Activated naive CD8-positive, alpha-beta T cell treated with anti-CD3 and anti-CD28 coated beads for 36 hours (primary cell): ENCODE measurements at regions not wholly inside any gene's neighbourhood (a gene's known extent, or its start where the extent isn't known, plus 50 kb on each side); places are given as distances from the start of the nearest gene placed in this dataset.
"Not testable (repeated sequence)": the region's sequence is repeated elsewhere in the genome, so short reads cannot be mapped to it uniquely, and the experiment has no call there.

Experiments
- DNase-seq: peaks from one replicate; pipeline ENCODE4 v3.0.0; 2021
- H3K27ac Mint-ChIP-seq: one replicate; pipeline ENCODE4 v1.8.0; 2022; ENCODE audit warnings: mild to moderate bottlenecking, moderate library complexity, mixed read lengths
- H3K27me3 Mint-ChIP-seq: one replicate; pipeline ENCODE4 v1.8.0; 2022; ENCODE audit warnings: mild to moderate bottlenecking, mixed read lengths
- H3K36me3 Mint-ChIP-seq: one replicate; pipeline ENCODE4 v1.8.0; 2021; ENCODE audit warnings: mild to moderate bottlenecking, mixed read lengths
- H3K4me1 Mint-ChIP-seq: one replicate; pipeline ENCODE4 v1.8.0; 2021; ENCODE audit warnings: mixed read lengths
- H3K4me3 Mint-ChIP-seq: one replicate; pipeline ENCODE4 v1.8.0; 2022; ENCODE audit warnings: mild to moderate bottlenecking, moderate library complexity, mixed read lengths
- H3K9me3 Mint-ChIP-seq: one replicate; pipeline ENCODE4 v1.8.0; 2022; ENCODE audit warnings: mixed read lengths

DNA sequence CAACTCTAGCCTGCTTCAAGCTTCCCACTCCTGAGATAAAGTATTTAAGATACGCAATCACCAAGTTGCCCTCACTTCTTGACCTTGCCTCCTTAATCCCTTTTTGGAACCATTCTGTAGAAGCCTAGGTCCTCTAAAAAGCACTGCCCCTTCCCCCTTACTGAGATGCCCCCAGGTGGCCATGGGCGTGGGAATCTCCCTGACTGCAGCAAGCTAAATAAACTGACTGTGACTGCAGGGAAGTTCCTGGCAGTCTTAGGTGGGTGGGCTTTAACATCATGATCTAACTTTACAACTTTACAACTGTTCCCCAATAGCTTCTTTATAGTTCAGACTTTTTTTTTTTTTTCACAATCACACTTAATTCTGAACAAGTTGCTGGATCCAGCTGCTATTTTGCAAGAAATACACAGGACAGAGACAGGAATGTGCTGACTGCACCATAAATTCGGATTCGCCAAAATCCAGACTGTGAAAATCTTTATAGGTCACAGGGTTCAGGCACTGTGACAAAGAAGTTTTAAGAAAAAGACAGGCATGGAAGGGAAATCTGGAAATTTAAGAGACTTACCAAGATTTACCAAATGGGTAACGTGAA is 344.2 kb upstream of the SULF2 start:
- H3K36me3 Mint-ChIP-seq = no peaks in the 10 kb centered on the region
- no peak overlapping the region for H3K27ac Mint-ChIP-seq
- peaks cover 4% of the 10 kb centered on the region for H3K9me3 Mint-ChIP-seq
- no peaks in the 10 kb centered on the region for H3K4me1 Mint-ChIP-seq
- H3K4me3 Mint-ChIP-seq = no peak overlapping the region
- no peak for DNase-seq
- H3K27me3 Mint-ChIP-seq = peaks cover 12% of the 10 kb centered on the region

DNA sequence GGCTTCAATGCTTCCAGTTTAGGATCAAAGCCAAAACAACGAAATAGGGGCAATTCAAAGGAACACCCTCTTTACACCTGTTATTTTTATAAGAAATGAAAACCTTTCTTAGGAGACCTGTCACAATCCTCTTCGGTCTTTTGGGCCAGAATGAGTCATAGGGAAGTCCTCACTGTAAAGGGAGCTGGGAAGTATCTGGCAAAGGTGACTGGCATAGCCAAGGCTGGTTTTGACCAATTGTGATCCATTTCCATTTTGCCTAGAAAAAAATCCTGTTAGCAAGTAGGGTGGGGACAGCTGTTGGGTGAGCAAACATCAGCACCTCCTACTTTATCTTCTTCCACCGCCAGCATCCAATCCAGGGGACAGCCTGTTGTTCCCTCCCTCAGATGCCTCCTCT is 343.2 kb upstream of the SULF2 start:
- Mint-ChIP-seq H3K36me3 (no peaks in the 10 kb centered on the region), H3K9me3 (peaks cover 4% of the 10 kb centered on the region), H3K27ac (no peak overlapping the region), H3K4me3 (no peak overlapping the region), H3K27me3 (peaks cover 12% of the 10 kb centered on the region), H3K4me1 (no peaks in the 10 kb centered on the region)
- DNase-seq = no peak

DNA sequence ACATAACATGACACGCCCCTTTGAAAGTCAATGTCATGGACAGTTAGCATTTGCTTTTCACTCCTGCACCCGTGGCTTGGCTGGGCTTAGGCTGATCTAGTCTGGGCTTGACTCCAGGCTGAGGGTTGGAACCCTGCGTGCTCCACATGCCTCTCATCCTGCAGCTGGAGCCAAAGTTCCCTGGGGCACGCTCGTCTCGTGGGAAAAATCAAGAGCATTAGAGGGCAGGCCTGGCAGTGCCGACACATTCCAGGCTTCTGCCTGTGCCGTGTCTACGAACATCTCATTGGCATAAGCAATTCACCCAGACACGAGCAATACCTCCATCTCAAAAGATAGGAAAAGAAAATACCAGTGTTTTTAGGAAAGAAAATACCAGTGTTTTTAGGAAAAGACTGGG is 342.7 kb upstream of the SULF2 start:
- H3K4me1 Mint-ChIP-seq, H3K36me3 Mint-ChIP-seq, H3K9me3 Mint-ChIP-seq, H3K27ac Mint-ChIP-seq, H3K27me3 Mint-ChIP-seq, H3K4me3 Mint-ChIP-seq, DNase-seq: not testable (repeated sequence)

DNA sequence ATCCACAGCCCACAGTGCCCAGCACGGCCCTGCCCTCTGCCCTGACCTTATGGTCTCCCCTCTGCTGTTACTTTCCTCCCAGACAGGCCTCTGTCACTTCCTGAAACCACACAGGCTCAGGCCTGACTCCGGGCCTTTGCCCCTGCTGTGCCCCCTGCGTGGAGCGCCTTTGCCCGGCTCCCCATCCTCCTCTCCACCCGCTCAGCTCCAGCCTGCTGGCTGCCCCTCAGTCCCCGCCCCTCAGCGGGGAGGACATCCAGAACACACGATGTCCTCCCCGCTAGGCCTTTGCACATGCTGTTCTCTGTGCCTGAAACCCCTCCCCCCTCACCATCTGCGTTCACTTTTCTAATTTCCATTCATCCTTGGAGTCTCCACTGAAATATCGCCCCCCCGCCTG is 341.9 kb upstream of the SULF2 start:
- H3K27me3 Mint-ChIP-seq, H3K27ac Mint-ChIP-seq, H3K4me1 Mint-ChIP-seq, H3K36me3 Mint-ChIP-seq, H3K4me3 Mint-ChIP-seq, H3K9me3 Mint-ChIP-seq, DNase-seq: not testable (repeated sequence)

DNA sequence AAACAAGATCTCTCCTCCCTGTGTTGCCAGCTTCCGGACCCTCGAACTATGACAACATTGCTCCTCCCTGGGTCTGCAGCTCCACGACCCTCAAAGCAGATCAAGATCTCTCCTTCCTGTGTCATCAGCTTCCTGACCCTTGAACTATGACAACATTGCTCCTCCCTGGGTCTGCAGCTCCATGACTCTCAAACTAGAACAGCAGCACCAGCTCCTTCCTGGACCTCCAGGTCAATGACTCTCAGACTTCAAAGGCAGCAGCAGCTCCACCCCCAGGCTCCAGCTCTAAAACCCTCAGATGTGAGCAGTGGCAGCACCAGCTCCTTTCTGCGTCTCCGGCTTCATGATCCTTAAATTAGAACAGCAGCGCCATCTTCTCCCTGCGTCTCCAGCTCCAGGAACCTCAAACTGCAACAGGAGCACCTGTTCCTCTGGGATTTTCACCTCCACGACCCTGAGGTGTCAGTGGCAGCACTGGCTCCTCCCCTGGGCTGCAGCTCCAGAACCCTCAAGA is 341.0 kb upstream of the SULF2 start:
- H3K9me3 Mint-ChIP-seq = no peaks in the 10 kb centered on the region

DNA sequence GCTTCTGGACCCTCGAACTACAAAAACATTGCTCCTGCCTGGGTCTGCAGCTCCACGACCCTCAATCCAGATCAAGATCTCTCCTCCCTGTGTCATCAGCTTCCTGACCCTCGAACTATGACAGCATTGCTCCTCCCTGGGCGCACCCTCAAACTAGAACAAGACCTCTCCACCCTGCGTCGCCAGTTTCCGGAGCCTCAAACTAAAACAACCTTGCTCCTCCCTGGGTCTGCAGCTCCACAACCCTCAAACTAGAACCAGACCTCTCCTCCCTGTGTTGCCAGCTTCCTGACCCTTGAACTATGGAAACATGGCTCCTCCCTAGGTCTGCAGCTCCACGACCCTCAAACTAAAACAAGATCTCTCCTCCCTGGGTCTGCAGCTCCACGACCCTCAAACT is 339.7 kb upstream of the SULF2 start:
- Mint-ChIP-seq H3K4me3 (no peak overlapping the region), H3K27me3 (no peaks in the 10 kb centered on the region), H3K27ac (no peak overlapping the region)

More for the DNA sequence above, 341.0 kb upstream of the SULF2 start:
- Mint-ChIP-seq H3K36me3 (no peaks in the 10 kb centered on the region), H3K4me3 (no peak overlapping the region), H3K27me3 (no peaks in the 10 kb centered on the region), H3K4me1 (no peaks in the 10 kb centered on the region), H3K27ac (no peak overlapping the region)
- no peak for DNase-seq

DNA sequence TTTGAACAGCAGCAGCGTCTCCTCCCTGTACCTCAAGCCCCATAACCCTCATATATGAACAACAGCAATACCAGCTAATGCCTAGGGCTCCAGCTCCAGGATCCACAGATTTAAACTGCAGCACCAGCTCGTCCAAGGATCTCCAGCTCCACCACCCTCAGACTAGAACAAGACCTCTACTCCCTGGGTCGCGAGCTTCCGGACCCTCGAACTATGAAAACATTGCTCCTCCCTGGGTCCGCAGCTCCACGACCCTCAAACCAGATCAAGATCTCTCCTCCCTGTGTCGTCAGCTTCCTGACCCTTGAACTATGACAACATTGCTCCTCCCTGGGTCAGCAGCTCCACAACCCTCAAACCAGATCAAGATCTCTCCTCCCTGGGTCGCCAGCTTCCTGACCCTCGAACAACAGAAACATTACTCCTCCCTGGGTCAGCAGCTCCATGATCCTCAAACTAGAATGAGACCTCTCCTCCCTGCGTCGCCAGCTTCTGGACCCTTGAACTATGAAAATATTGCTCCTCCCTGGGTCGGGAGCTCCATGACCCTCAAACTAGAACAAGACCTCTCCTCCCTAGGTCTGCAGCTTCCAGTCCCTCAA is 339.0 kb upstream of the SULF2 start:
- no peaks in the 10 kb centered on the region for H3K4me1 Mint-ChIP-seq
- no peaks in the 10 kb centered on the region for H3K36me3 Mint-ChIP-seq
- no peak overlapping the region for H3K4me3 Mint-ChIP-seq
- DNase-seq = no peak
- no peaks in the 10 kb centered on the region for H3K9me3 Mint-ChIP-seq
- no peaks in the 10 kb centered on the region for H3K27me3 Mint-ChIP-seq
- no peak overlapping the region for H3K27ac Mint-ChIP-seq

More for the DNA sequence above, 339.7 kb upstream of the SULF2 start:
- Mint-ChIP-seq H3K36me3 (no peaks in the 10 kb centered on the region), H3K4me1 (no peaks in the 10 kb centered on the region), H3K9me3 (no peaks in the 10 kb centered on the region)
- no peak for DNase-seq

DNA sequence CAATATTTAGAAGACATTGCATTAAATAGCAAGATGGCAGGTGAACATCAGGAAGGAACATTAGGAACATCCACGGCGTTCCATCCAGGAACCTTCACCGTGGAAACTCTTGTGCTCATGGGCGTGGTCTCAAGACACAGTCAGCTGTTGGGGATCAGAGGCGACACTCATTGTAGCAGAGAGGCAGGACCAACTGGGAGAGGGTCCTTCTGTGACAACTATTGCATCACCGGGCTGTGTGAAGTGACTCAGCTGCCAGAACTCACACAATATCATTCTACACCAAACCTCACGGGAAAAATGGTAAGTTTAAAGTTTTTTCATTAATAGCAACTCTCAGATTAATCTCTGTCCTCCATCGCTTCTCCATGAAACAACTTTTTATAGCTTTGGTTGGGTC is 334.8 kb upstream of the SULF2 start:
- H3K27ac Mint-ChIP-seq = no peak overlapping the region
- H3K4me3 Mint-ChIP-seq = no peak overlapping the region
- H3K4me1 Mint-ChIP-seq = no peaks in the 10 kb centered on the region
- H3K36me3 Mint-ChIP-seq = no peaks in the 10 kb centered on the region
- peaks cover 8% of the 10 kb centered on the region for H3K27me3 Mint-ChIP-seq
- no peaks in the 10 kb centered on the region for H3K9me3 Mint-ChIP-seq
- DNase-seq = no peak

DNA sequence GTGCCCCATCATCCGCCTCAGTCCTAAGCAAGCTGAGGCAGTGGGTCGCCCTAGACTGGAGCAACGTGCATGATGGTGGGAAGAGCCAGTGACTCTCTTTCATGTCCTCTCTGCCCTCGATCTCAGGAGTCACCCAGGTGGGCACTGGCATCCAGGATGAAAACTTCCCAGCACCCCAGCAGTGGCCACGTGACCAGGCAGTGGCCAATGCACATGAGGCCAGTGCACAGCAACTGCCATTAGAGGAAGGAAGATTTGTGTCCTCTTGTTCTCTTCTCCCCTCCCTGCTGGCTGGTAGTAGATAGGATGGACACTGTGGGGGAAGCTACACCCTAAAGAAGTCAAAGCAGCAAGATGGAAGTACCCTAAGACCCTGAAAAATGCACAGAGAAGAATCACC is 334.1 kb upstream of the SULF2 start:
- not testable (repeated sequence) for H3K27me3 Mint-ChIP-seq, DNase-seq, H3K4me3 Mint-ChIP-seq, H3K9me3 Mint-ChIP-seq, H3K36me3 Mint-ChIP-seq, H3K27ac Mint-ChIP-seq, H3K4me1 Mint-ChIP-seq

DNA sequence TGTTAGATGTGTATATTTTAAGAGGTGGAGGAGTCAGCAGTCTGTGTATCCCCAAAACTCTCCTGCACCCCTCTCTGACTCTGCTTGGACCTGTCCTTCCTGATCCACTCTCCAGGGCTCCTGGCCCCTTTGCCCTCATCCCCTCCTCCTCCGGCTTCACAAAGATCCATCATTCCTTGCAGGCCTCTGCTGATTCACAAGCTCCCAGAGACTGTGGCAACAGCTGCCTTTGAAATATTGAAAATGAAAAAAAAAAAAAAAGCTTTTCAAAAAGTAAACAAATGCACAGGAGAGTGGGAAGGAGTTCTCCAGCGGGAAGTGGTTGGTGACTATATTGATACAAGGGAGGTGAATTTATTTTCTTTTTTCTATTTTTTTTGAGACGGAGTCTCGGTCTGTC is 330.2 kb upstream of the SULF2 start:
- no peaks in the 10 kb centered on the region for H3K4me1 Mint-ChIP-seq
- H3K36me3 Mint-ChIP-seq = no peaks in the 10 kb centered on the region
- H3K4me3 Mint-ChIP-seq = no peak overlapping the region
- no peak for DNase-seq
- peaks cover 8% of the 10 kb centered on the region for H3K27me3 Mint-ChIP-seq
- H3K27ac Mint-ChIP-seq = no peak overlapping the region
- no peaks in the 10 kb centered on the region for H3K9me3 Mint-ChIP-seq

DNA sequence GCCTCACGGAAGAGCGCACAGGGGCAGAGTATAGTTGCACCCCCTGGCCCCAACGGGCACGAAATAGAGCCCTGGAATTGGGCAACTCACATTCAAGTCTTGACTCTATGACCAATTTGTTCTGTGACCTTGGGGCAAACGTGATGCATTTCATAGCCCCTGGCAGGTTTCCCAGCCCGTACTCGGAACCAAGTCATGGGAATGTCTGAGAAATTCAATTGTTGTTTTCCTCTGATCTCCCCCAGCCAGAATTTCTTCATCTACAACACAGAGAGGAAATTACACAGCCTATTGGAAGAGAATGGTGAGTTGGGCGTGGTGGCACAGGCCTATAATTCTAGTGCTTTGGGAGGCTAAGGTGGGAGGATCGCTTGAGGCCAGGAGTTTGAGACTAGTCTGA is 322.3 kb upstream of the SULF2 start:
- DNase-seq = no peak
- H3K27ac Mint-ChIP-seq = no peak overlapping the region
- no peak overlapping the region for H3K4me3 Mint-ChIP-seq
- H3K27me3 Mint-ChIP-seq = peaks cover 4% of the 10 kb centered on the region
- no peaks in the 10 kb centered on the region for H3K4me1 Mint-ChIP-seq
- no peaks in the 10 kb centered on the region for H3K9me3 Mint-ChIP-seq
- H3K36me3 Mint-ChIP-seq = no peaks in the 10 kb centered on the region

DNA sequence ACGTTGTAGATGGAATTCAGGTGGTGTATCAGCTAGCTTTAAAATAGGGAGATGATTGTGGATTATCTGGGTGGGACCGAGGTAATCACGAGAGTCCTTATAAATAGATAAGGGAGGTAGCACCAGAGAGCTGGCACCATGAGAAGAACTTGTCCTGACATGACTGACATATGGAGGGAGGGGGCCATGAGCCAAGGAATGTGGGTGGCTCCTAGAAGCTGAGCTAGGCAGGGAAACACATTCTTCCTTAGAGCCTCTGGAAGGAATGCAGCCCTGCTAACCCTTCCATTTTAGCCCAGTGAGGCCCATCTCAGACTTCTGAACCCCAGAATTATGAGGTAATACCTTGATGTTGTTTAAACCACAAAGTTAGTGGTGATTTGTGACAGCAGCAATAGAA is 321.1 kb upstream of the SULF2 start:
- no peaks in the 10 kb centered on the region for H3K9me3 Mint-ChIP-seq
- no peaks in the 10 kb centered on the region for H3K4me1 Mint-ChIP-seq
- H3K36me3 Mint-ChIP-seq = no peaks in the 10 kb centered on the region
- no peak overlapping the region for H3K4me3 Mint-ChIP-seq
- no peak overlapping the region for H3K27ac Mint-ChIP-seq
- DNase-seq = no peak
- peaks cover 4% of the 10 kb centered on the region for H3K27me3 Mint-ChIP-seq

DNA sequence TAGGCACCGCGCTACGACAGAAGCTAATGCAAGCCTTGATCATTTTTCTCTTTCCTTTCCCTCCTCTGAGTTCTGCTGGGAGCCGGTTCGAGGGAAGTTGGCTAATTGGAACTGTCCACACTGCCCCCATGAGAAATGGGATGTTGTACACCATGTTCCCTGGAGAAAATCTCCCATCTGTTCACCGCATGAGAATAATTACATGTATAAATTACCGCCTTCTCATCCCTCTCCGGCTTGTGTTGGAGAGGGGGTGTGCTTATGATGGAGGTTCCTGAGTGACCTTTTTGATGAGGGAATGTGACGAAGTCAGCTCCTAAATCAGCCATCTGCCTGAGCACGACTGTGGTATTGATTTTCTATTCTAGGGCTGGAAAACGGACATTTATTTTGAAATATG is 320.2 kb upstream of the SULF2 start:
- Mint-ChIP-seq H3K27me3 (peaks cover 4% of the 10 kb centered on the region), H3K36me3 (no peaks in the 10 kb centered on the region), H3K4me3 (no peak overlapping the region), H3K9me3 (no peaks in the 10 kb centered on the region), H3K27ac (no peak overlapping the region), H3K4me1 (no peaks in the 10 kb centered on the region)
- DNase-seq = no peak

DNA sequence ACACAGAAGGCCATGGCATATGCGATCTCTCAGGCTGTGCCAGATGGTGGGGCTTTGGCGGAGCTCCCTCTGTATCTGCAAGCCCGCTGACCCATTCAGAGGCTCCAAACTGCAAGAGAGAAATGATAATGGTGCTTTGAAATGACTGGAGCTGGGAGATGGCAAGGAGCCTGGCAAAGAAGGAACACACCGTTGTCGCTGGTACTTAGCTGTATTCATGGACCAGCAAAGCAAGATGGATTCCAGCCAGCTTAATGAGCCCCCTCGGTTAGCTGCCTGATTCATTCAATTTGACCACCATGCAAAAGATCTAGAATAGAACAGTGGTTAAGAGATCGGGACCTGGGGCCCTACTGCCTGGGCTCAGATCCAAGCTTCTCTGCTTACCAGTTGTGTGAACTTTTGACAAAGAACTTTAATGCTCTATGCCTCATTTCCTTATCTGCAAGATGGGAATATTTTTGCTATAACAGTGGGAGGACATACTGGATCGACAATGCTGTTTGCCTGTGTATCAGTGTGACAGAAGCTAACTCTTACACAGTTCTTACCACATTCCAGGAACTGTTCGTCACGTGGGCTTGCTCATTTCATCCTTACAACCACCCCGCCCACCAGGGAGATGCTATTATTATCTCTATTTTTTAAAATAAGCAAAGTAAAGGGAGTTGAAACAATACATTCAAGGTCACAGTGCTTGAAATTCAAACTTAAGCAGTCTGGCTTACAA is 317.8 kb upstream of the SULF2 start:
- no peaks in the 10 kb centered on the region for H3K27me3 Mint-ChIP-seq
- H3K27ac Mint-ChIP-seq = no peak overlapping the region
- H3K9me3 Mint-ChIP-seq = no peaks in the 10 kb centered on the region
- DNase-seq = no peak
- no peak overlapping the region for H3K4me3 Mint-ChIP-seq
- no peaks in the 10 kb centered on the region for H3K4me1 Mint-ChIP-seq
- no peaks in the 10 kb centered on the region for H3K36me3 Mint-ChIP-seq

DNA sequence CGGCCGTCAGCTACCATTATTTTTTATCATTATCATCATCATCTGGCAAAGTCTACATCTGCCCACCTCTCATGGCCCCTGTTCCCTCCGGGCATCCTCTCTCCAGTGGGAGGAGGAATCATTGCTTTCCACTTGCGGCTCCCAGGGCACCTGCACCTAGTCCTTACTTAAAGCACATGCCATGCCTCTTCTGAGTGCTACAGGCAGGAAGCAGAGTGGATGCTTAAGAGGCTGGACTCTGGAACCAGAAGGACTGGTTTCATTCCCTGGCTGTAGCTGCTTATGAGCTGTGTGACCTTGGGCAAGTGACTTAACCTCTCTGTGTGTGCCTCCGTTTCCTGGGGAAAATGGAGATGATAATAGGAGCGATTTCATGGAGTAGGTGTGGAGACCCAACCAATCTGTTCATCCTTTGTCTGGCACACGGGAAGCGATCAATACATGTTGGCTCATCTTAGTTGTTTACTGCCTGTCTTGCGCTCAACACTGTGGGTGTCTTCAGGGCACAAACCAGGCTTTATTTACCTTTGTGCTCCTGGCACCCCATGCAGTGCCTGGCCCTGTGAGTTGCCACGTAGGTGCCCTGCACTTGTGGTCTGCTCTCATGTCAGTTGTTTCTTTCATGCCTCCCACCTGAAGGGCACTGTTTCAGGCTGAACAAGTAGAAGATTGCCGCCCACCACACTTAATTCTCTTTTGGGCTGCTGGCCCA is 317.0 kb upstream of the SULF2 start:
- Mint-ChIP-seq H3K9me3 (no peaks in the 10 kb centered on the region), H3K4me3 (no peak overlapping the region), H3K4me1 (no peaks in the 10 kb centered on the region), H3K36me3 (no peaks in the 10 kb centered on the region), H3K27ac (no peak overlapping the region), H3K27me3 (no peaks in the 10 kb centered on the region)
- DNase-seq = no peak
